Brain microvascular endothelial cell (primary cell): ENCODE measurements at regions not wholly inside any gene's neighbourhood (a gene's known extent, or its start where the extent isn't known, plus 50 kb on each side); places are given as distances from the start of the nearest gene placed in this dataset.

Source experiments
- DNase-seq: peaks from one replicate; pipeline ENCODE4 v3.0.0-alpha.2; 2020
- H3K27ac ChIP-seq: fragments of 250-450 bp; sonication (Bioruptor Pico); 2 replicates; pipeline ENCODE4 v1.5.1; 2020; ENCODE audit warnings: mild to moderate bottlenecking, moderate library complexity
- H3K27me3 ChIP-seq: fragments of 250-450 bp; sonication (Bioruptor Pico); replicated peaks from 2 replicates; pipeline ENCODE4 v1.5.1; 2020; ENCODE audit warnings: mild to moderate bottlenecking
- H3K36me3 ChIP-seq: fragments of 250-450 bp; sonication (Bioruptor Pico); replicated peaks from 2 replicates; pipeline ENCODE4 v1.5.1; 2020; ENCODE audit warnings: mild to moderate bottlenecking
- H3K4me3 ChIP-seq: 2 replicates; pipeline ENCODE4 v1.5.1; 2011; ENCODE audit warnings: low read depth, mild to moderate bottlenecking, control low read depth, low read length, moderate library complexity
- CTCF ChIP-seq: IDR thresholded peaks from 2 replicates; pipeline ENCODE4 v1.5.1; 2011; ENCODE audit warnings: low read depth, mild to moderate bottlenecking, moderate library complexity, low read length, control low read depth, inconsistent platforms; ENCODE audit errors: missing control alignments
- in situ Hi-C: cut with HindIII; loops from 2 replicates; pipeline ENCODE4 v1.10.0; 2017; ENCODE audit warnings: low sequenced_read_pairs, low pct_ligation_motif_present

GRCh38 chr13:109919715-109920375 is 133.5 kb upstream of the IRS2 start:
- in situ Hi-C loops = no loop called here
- Histone ChIP-seq H3K27ac (no peak overlapping the region), H3K27me3 (no peaks in the 10 kb centered on the region), H3K36me3 (no peaks in the 10 kb centered on the region), H3K4me3 (no peak overlapping the region)
- DNase-seq = peak; percentile 37
- TF ChIP-seq CTCF = no peak

- in situ Hi-C loops = no loop called here
- H3K4me3 ChIP-seq = no peak overlapping the region
- no peak for TF ChIP-seq CTCF
- H3K27me3 ChIP-seq = no peaks in the 10 kb centered on the region
- H3K36me3 ChIP-seq = no peaks in the 10 kb centered on the region
- H3K27ac ChIP-seq = no peak overlapping the region
- peak; percentile 32 for DNase-seq
Observed at GRCh38 chr13:109918179-109918711, 131.9 kb upstream of the IRS2 start.

GRCh38 chr13:109917422-109917821 is 131.0 kb upstream of the IRS2 start:
- TF ChIP-seq CTCF = no peak
- Histone ChIP-seq H3K27me3 (no peaks in the 10 kb centered on the region), H3K36me3 (no peaks in the 10 kb centered on the region), H3K27ac (no peak overlapping the region), H3K4me3 (no peak overlapping the region)
- no peak for DNase-seq
- in situ Hi-C loops = no loop called here

- no peak for TF ChIP-seq CTCF
- no peaks in the 10 kb centered on the region for H3K27me3 ChIP-seq
- in situ Hi-C loops = no loop called here
- H3K27ac ChIP-seq = no peak overlapping the region
- H3K36me3 ChIP-seq = no peaks in the 10 kb centered on the region
- no peak overlapping the region for H3K4me3 ChIP-seq
- DNase-seq = no peak
Observed at GRCh38 chr13:109913936-109914510, 127.6 kb upstream of the IRS2 start.

GRCh38 chr13:109913186-109913585 is 126.8 kb upstream of the IRS2 start:
- Histone ChIP-seq H3K27ac (no peak overlapping the region), H3K4me3 (no peak overlapping the region), H3K27me3 (no peaks in the 10 kb centered on the region), H3K36me3 (no peaks in the 10 kb centered on the region)
- in situ Hi-C loops = no loop called here
- DNase-seq = no peak
- no peak for TF ChIP-seq CTCF
